ENCODE measurements at regions not wholly inside any gene's neighbourhood (a gene's known extent, or its start where the extent isn't known, plus 50 kb on each side); places are given as distances from the start of the nearest gene placed in this dataset.

GRCh38 chr13:55266644-55267043, 1874.1 kb upstream of the PRR20A start:
- TF ChIP-seq CTCF (IDR thresholded peaks at IDR 0.05) (no peak), EZH2 (IDR thresholded peaks at IDR 0.05; ENCODE audit: borderline replicate concordance, insufficient read depth, low read depth, low read length, poor library complexity, severe bottlenecking) (no peak)

Data from B cell (primary cell).